GM12878 (cell line): ENCODE measurements at regions not wholly inside any gene's neighbourhood (a gene's known extent, or its start where the extent isn't known, plus 50 kb on each side); places are given as distances from the start of the nearest gene placed in this dataset.

Source experiments
- ATAC-seq: fragments of 200-7000 bp; cut with Tn5 transposase; 3 replicates; pipeline ENCODE4 v1.9.1; 2020; ENCODE audit warnings: mild to moderate bottlenecking, moderate library complexity
- BruUV-seq: library from RNA; stranded (reverse); fragments of 400-500 nt; replicated peaks from 2 replicates; lab custom pipeline; 2021; lab: Mats Ljungman, UMichigan
- CTCF ChIA-PET: fragments of 300-600 bp; sonication (Branson Sonifier 250); formaldehyde crosslinking; extraction: SDS; loops from one replicate; lab custom pipeline; 2021; ENCODE audit warnings: inconsistent platforms; lab: Yijun Ruan, JAX
- POLR2A ChIA-PET: fragments of 350-600 bp; formaldehyde crosslinking; extraction: SDS; loops from one replicate; lab custom pipeline; 2021; ENCODE audit warnings: inconsistent platforms; lab: Charles Lee
- RAD21 ChIA-PET: fragments of 300-600 bp; sonication (Branson Sonifier 250); formaldehyde crosslinking; loops from one replicate; lab custom pipeline; 2023; ENCODE audit warnings: antibody characterized with exemption; ENCODE audit not compliant: unreplicated experiment; lab: Charles Lee
- SMC1A ChIA-PET: fragments of 300-600 bp; sonication (Branson Sonifier 250); formaldehyde crosslinking; loops from one replicate; lab custom pipeline; 2023; ENCODE audit not compliant: unreplicated experiment, uncharacterized antibody; lab: Charles Lee
- DNase-seq: peaks from one replicate; pipeline ENCODE4 v3.0.0-alpha.2; 2011; ENCODE audit warnings: low read depth, low spot score
- FAIRE-seq: peaks from 3 replicates; lab custom pipeline; 2011; peaks lifted over from hg19 to GRCh38; lab: Jason Lieb, UNC
- H2AFZ ChIP-seq: 2 replicates; pipeline ENCODE4 v1.6.0; 2011; ENCODE audit warnings: low read depth, low read length, control low read depth; ENCODE audit not compliant: control insufficient read depth
- H3K27ac ChIP-seq: 2 replicates; pipeline ENCODE4 v1.5.1; 2011; ENCODE audit warnings: control low read depth; ENCODE audit not compliant: control insufficient read depth, insufficient read depth
- H3K27me3 ChIP-seq, 2 experiments: replicated peaks in 1 of 2; 2 replicates each; pipeline versions ENCODE4 v1.6.0 to v1.6.1; 2011; ENCODE audit warnings: low read length in 1 of 2; ENCODE audit not compliant: control insufficient read depth in 2 of 2, insufficient read depth in 2 of 2
- H3K36me3 ChIP-seq, 2 experiments: 2 replicates each; pipeline ENCODE4 v1.5.1; 2011; ENCODE audit warnings: low read length in 1 of 2; ENCODE audit not compliant: control insufficient read depth in 2 of 2, insufficient read depth in 2 of 2
- H3K4me1 ChIP-seq: 2 replicates; pipeline ENCODE4 v1.6.1; 2011; ENCODE audit warnings: mild to moderate bottlenecking, low read length, moderate library complexity, mixed read lengths; ENCODE audit not compliant: control insufficient read depth, insufficient read depth
- H3K4me2 ChIP-seq: 2 replicates; pipeline ENCODE4 v1.6.0; 2011; ENCODE audit warnings: control low read depth; ENCODE audit not compliant: control insufficient read depth, insufficient read depth
- H3K4me3 ChIP-seq: fragments of 200-600 bp; sonication (generic); 2 replicates; pipeline ENCODE4 v1.5.1; 2016
- H3K79me2 ChIP-seq: 2 replicates; pipeline ENCODE4 v1.6.0; 2011; ENCODE audit warnings: low read length; ENCODE audit not compliant: control insufficient read depth, insufficient read depth
- H3K9ac ChIP-seq: 2 replicates; pipeline ENCODE4 v1.8.0; 2011; ENCODE audit warnings: low read length, control low read depth, mixed read lengths; ENCODE audit not compliant: control insufficient read depth, insufficient read depth
- H3K9me3 ChIP-seq: replicated peaks from 3 replicates; pipeline ENCODE4 v1.5.1; 2011; ENCODE audit warnings: mild to moderate bottlenecking, low read length; ENCODE audit not compliant: control insufficient read depth, insufficient read depth
- H4K20me1 ChIP-seq: 2 replicates; pipeline ENCODE4 v1.6.0; 2011; ENCODE audit not compliant: control insufficient read depth, insufficient read depth
- CREM ChIP-seq: IDR thresholded peaks from 2 replicates; pipeline ENCODE4 v1.6.1; 2014; ENCODE audit warnings: antibody characterized with exemption, low read depth
- CUX1 ChIP-seq: IDR thresholded peaks from 2 replicates; pipeline ENCODE4 v1.6.1; 2012; ENCODE audit warnings: improper control_type of control experiment, low read depth, low read length; ENCODE audit not compliant: insufficient replicate concordance
- DPF2 ChIP-seq: fragments of 450-650 bp; IDR thresholded peaks from 2 replicates; pipeline ENCODE4 v1.6.1; 2017; ENCODE audit warnings: mild to moderate bottlenecking
- HSF1 ChIP-seq: fragments of 150-350 bp; IDR thresholded peaks from 2 replicates; pipeline ENCODE4 v1.6.1; 2014; ENCODE audit warnings: mild to moderate bottlenecking, low read depth, low read length
- LARP7 ChIP-seq: fragments of 450-650 bp; IDR thresholded peaks from 2 replicates; pipeline ENCODE4 v1.6.1; 2017; ENCODE audit warnings: mild to moderate bottlenecking
- MTA3 ChIP-seq: IDR thresholded peaks from 2 replicates; pipeline ENCODE4 v1.6.1; 2012; ENCODE audit warnings: low read length, inconsistent platforms, borderline replicate concordance
- NFYB ChIP-seq: IDR thresholded peaks from 2 replicates; pipeline ENCODE4 v1.6.1; 2011; ENCODE audit warnings: low read depth, mild to moderate bottlenecking, low read length, improper control_type of control experiment, moderate library complexity; ENCODE audit not compliant: insufficient read depth
- NR2C1 ChIP-seq: fragments of 450-650 bp; IDR thresholded peaks from 2 replicates; pipeline ENCODE4 v1.6.1; 2017; ENCODE audit warnings: antibody characterized with exemption, mild to moderate bottlenecking, moderate library complexity
- PBX3 ChIP-seq: IDR thresholded peaks from 2 replicates; pipeline ENCODE4 v1.6.1; 2011; ENCODE audit warnings: mild to moderate bottlenecking, low read depth, low read length, moderate library complexity; ENCODE audit not compliant: insufficient replicate concordance
- RELA ChIP-seq: fragments of 450-650 bp; IDR thresholded peaks from 2 replicates; pipeline ENCODE4 v1.8.0; 2014; ENCODE audit warnings: borderline replicate concordance; ENCODE audit not compliant: partially characterized antibody
- SMAD1 ChIP-seq: fragments of 450-650 bp; IDR thresholded peaks from 2 replicates; pipeline ENCODE4 v1.6.1; 2018; ENCODE audit warnings: mild to moderate bottlenecking, low read depth; ENCODE audit not compliant: partially characterized antibody
- WGBS: methylation state at CpG from one replicate; pipeline ENCODE4 v1.1.6; 2016; ENCODE audit warnings: low lambda C conversion rate; ENCODE audit not compliant: insufficient replicate concordance, insufficient coverage; ENCODE audit errors: missing lambda C conversion rate; 5-methylcytosine and 5-hydroxymethylcytosine counted together
- in situ Hi-C: fragments of 300-500 bp; cut with MboI; formaldehyde crosslinking; loops from 9 replicates; pipeline ENCODE4 v1.14.3; 2018; ENCODE audit warnings: mixed read lengths
- intact Hi-C: fragments of 100-400 bp; cut with micrococcal nuclease; formaldehyde crosslinking; loops from one replicate; pipeline ENCODE4 v1.14.2; 2022; ENCODE audit not compliant: unreplicated experiment

- ChIA-PET POLR2A (no interaction called here), SMC1A (interaction anchor here (1.0 kb wide), 1 partner anchor 29 kb away, joined by 3 read pairs; no protein-coding TSS in a partner anchor), RAD21 (interaction anchor here (1.6 kb wide), 1 partner anchor 20 kb away, joined by 3 read pairs; no protein-coding TSS in a partner anchor), CTCF (no interaction called here)
- Histone ChIP-seq H4K20me1 (no peaks in the 10 kb centered on the region), H2AFZ (no peak overlapping the region), H3K36me3 (no peaks in the 10 kb centered on the region), H3K27ac (no peak overlapping the region), H3K4me2 (no peak overlapping the region), H3K27me3 (no peaks in the 10 kb centered on the region), H3K4me3 (no peak overlapping the region), H3K79me2 (no peaks in the 10 kb centered on the region), H3K9ac (no peak overlapping the region), H3K9me3 (no peaks in the 10 kb centered on the region; the same call in 2 of the 3 replicates), H3K4me1 (no peaks in the 10 kb centered on the region)
- intact Hi-C loops = no loop called here
- DNase-seq = no peak
- no peak for ATAC-seq
- 0% methylated on average over 1 of the region's 1 CpG for WGBS
- no peak for TF ChIP-seq RELA
- no peak for TF ChIP-seq NFYB
- no peak for TF ChIP-seq LARP7
- TF ChIP-seq NR2C1 = no peak
- TF ChIP-seq HSF1 = no peak
- no peak for TF ChIP-seq SMAD1
- no peak for TF ChIP-seq DPF2
- FAIRE-seq = no peak
- in situ Hi-C loops = no loop called here
- BruUV-seq = no TSS peak
Measured at GRCh38 chr3:30954426-30954825, 60.0 kb upstream of the GADL1 start.

GRCh38 chr3:30962084-30962483 lies 67.6 kb upstream of the GADL1 start:
- ChIA-PET RAD21 (no interaction called here), POLR2A (no interaction called here), CTCF (no interaction called here), SMC1A (no interaction called here)
- ATAC-seq = no peak
- Histone ChIP-seq H3K36me3 (no peaks in the 10 kb centered on the region), H3K4me2 (no peak overlapping the region), H3K9me3 (no peaks in the 10 kb centered on the region; the same call in 2 of the 3 replicates), H3K9ac (no peak overlapping the region), H2AFZ (no peak overlapping the region), H3K4me1 (peaks cover 4% of the 10 kb centered on the region; the same call in 1 of the 2 replicates), H3K4me3 (no peak overlapping the region), H3K27me3 (no peaks in the 10 kb centered on the region), H4K20me1 (no peaks in the 10 kb centered on the region), H3K27ac (no peak overlapping the region), H3K79me2 (no peaks in the 10 kb centered on the region)
- WGBS = 0% methylated on average over 2 of the region's 2 CpGs
- no peak for FAIRE-seq
- BruUV-seq = no TSS peak
- DNase-seq = no peak
- in situ Hi-C loops (no loop called here), intact Hi-C loops (no loop called here)
- TF ChIP-seq CUX1 = no peak
- no peak for TF ChIP-seq MTA3
- no peak for TF ChIP-seq CREM
- TF ChIP-seq PBX3 = no peak
